ENCODE measurements at regions not wholly inside any gene's neighbourhood (a gene's known extent, or its start where the extent isn't known, plus 50 kb on each side); places are given as distances from the start of the nearest gene placed in this dataset.
A peak's percentile ranks its signal among the peaks of the same experiment; 100 is the strongest.

DNA sequence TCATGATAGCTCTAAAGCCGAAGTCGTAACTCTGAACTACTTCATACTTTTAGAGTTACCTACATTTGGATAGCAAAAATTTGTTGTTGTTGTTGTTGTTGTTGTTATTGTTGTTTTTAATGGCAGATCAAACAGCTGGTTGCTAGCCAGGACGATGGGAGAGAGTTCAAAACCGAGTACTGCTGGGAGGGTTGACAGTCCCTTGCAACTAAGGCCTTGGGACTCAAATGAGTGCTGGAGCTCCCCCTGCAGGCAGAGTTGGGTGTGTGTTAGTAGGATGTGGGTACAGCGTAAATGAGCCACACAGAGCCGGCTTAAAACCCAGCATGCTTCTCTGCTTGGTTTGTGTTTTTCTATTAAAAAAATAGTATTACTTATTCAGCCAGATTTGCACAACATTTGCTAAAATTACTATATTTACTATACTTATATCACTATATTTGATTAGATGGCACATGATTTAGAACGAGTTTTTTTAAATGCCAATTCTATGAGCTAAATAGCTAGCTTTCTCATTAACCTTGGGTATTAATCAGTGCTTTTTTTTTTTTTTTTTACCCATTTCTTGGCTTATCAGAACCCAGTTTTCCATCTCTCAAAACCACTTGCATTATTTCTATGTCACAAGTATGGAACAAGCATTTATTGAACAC lies 129.2 kb upstream of the SYT6 start:
- TF ChIP-seq, protein P1, sequence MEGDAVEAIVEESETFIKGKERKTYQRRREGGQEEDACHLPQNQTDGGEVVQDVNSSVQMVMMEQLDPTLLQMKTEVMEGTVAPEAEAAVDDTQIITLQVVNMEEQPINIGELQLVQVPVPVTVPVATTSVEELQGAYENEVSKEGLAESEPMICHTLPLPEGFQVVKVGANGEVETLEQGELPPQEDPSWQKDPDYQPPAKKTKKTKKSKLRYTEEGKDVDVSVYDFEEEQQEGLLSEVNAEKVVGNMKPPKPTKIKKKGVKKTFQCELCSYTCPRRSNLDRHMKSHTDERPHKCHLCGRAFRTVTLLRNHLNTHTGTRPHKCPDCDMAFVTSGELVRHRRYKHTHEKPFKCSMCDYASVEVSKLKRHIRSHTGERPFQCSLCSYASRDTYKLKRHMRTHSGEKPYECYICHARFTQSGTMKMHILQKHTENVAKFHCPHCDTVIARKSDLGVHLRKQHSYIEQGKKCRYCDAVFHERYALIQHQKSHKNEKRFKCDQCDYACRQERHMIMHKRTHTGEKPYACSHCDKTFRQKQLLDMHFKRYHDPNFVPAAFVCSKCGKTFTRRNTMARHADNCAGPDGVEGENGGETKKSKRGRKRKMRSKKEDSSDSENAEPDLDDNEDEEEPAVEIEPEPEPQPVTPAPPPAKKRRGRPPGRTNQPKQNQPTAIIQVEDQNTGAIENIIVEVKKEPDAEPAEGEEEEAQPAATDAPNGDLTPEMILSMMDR (IDR thresholded peaks at IDR 0.05; ENCODE audit: unreplicated experiment), result peak; percentile 80
- Mint-ChIP-seq H3K4me3 (no peak overlapping the region), H3K27ac (no peak overlapping the region), H3K36me3 (no peaks in the 10 kb centered on the region), H3K4me1 (peaks cover 4% of the 10 kb centered on the region), H3K9me3 (no peaks in the 10 kb centered on the region), H3K27me3 (ENCODE audit: low read depth) (no peaks in the 10 kb centered on the region)
- DNase-seq (ENCODE audit: low spot score in 2 of 2, unreplicated experiment in 2 of 2), result peak; percentile 64 to 84

DNA sequence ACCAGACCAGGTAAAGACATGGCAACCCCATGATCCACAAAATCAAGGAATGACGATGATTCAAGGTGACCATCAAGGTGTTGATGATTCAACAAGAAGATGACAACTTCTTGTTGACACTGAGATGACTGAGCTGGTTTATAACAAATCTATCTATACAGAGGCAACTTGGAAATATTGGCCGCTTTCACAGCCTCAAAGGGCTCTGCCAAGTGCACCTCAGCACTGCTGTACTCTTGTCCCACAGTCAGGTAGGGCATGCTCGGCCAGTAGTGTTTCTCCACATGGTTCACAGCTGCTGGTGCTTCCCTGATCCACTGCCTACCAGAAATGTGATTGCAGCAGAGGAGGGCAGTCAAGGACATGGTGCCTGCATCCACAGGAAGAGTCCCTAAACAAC lies 125.2 kb upstream of the SYT6 start:
- no peaks in the 10 kb centered on the region for H3K36me3 Mint-ChIP-seq

DNA sequence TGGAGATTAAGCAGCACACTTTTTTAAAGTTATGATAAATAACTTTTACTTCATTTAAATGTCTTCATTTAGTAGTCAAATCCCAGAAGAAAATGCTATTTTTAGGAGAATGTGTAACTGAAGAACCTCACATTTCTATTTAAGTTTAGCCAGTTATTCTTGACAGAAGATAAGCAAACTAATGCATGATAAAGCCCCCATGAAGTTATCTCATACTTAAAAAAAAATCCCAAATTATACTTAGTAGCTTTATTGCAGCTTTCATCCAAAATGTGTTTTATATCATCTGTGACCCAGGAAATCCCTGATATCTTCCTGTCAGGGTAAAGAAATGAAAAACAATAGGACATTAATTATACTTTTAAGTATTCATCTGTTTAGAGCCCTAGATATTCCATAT lies 124.8 kb upstream of the SYT6 start:
- Mint-ChIP-seq H3K36me3 (no peaks in the 10 kb centered on the region), H3K27ac (no peak overlapping the region), H3K4me3 (no peak overlapping the region), H3K9me3 (no peaks in the 10 kb centered on the region), H3K27me3 (ENCODE audit: low read depth) (peaks cover 13% of the 10 kb centered on the region), H3K4me1 (peaks cover 4% of the 10 kb centered on the region)
- TF ChIP-seq, protein P1 (IDR thresholded peaks at IDR 0.05; ENCODE audit: unreplicated experiment), result no peak
- DNase-seq (ENCODE audit: low spot score in 2 of 2, unreplicated experiment in 2 of 2), result no peak

More for the DNA sequence above, 125.2 kb upstream of the SYT6 start:
- DNase-seq (ENCODE audit: low spot score in 2 of 2, unreplicated experiment in 2 of 2), result no peak
- no peaks in the 10 kb centered on the region for H3K9me3 Mint-ChIP-seq
- H3K4me3 Mint-ChIP-seq, result no peak overlapping the region
- TF ChIP-seq, protein P1 (IDR thresholded peaks at IDR 0.05; ENCODE audit: unreplicated experiment), result no peak
- peaks cover 13% of the 10 kb centered on the region for H3K27me3 Mint-ChIP-seq (ENCODE audit: low read depth)
- H3K27ac Mint-ChIP-seq, result no peak overlapping the region
- peaks cover 4% of the 10 kb centered on the region for H3K4me1 Mint-ChIP-seq

DNA sequence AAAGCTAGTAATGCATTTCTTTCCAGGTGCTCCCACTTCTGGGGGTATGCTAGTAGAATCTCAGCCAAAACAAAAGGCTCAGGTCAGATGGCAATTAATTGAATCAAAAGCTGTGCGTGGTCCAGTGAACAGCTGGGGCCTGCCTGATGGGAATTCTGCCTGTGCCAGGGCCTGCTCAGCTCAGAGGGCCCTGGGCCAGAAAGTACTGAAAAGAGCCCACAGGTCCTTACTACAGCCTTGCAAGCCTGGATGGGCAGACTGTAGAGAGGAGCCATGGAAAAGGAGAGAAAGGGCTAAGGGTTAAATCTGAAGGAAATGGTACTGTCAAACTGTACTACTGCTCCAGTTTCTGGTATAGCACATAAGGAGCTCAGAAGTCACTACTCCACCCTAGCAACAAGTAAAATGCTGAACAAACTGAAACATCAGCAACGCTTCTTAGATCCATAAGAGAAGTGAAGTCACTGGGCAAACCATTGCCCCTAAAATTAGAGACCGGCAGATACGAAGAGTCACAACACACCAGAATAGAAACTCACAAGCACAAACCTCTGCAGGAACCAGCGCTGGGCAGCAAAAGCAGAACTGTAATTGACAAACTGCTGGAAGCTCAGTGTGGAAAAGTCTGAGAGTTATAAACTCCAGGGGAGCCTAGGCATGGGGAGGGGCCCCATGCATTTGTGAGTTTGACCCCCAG lies 121.1 kb upstream of the SYT6 start:
- TF ChIP-seq, protein P1 (IDR thresholded peaks at IDR 0.05; ENCODE audit: unreplicated experiment), result no peak
- H3K27ac Mint-ChIP-seq, result no peak overlapping the region

DNA sequence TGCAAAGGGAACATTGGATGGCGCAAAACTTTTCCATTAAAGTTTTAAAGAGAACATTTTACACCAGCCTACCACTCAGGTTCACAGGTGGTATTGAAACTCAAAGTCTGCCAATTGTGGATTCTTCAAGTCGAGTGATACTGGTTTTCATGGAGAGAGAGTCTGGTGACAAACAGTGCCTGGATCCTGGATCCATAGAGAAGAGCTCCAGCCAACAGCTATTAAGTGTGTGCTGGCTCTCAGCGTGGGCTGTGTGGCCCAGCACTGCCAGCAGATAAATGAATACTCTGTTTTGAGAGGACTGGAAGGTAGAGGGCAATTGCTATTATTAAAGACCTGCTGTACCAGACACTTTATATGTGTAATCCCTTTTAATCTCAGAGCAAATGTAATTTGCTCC lies 118.9 kb upstream of the SYT6 start:
- H3K4me1 Mint-ChIP-seq, result no peaks in the 10 kb centered on the region
- no peaks in the 10 kb centered on the region for H3K36me3 Mint-ChIP-seq
- H3K27me3 Mint-ChIP-seq (ENCODE audit: low read depth), result peaks cover 19% of the 10 kb centered on the region
- no peak overlapping the region for H3K27ac Mint-ChIP-seq
- TF ChIP-seq, protein P1 (IDR thresholded peaks at IDR 0.05; ENCODE audit: unreplicated experiment), result no peak
- H3K4me3 Mint-ChIP-seq, result no peak overlapping the region
- no peaks in the 10 kb centered on the region for H3K9me3 Mint-ChIP-seq
- no peak for DNase-seq (ENCODE audit: low spot score in 2 of 2, unreplicated experiment in 2 of 2)

More for the DNA sequence above, 121.1 kb upstream of the SYT6 start:
- Mint-ChIP-seq H3K27me3 (ENCODE audit: low read depth) (peaks cover 13% of the 10 kb centered on the region), H3K36me3 (no peaks in the 10 kb centered on the region), H3K4me1 (peaks cover 4% of the 10 kb centered on the region), H3K9me3 (no peaks in the 10 kb centered on the region), H3K4me3 (no peak overlapping the region)
- no peak for DNase-seq (ENCODE audit: low spot score in 2 of 2, unreplicated experiment in 2 of 2)
